Neural progenitor cell (in vitro differentiated cells): ENCODE measurements at regions not wholly inside any gene's neighbourhood (a gene's known extent, or its start where the extent isn't known, plus 50 kb on each side); places are given as distances from the start of the nearest gene placed in this dataset.
A peak's percentile ranks its signal among the peaks of the same experiment; 100 is the strongest.

ENCODE experiments used
- DNase-seq: peaks from one replicate; pipeline ENCODE4 v3.0.0-alpha.2; 2016; ENCODE audit warnings: low spot score
- H2AFZ ChIP-seq: fragments of 200-600 bp; sonication (generic); replicated peaks from 2 replicates; pipeline ENCODE4 v1.6.1; 2016; ENCODE audit warnings: antibody characterized with exemption
- H3F3A ChIP-seq: fragments of 200-600 bp; sonication (generic); 2 replicates; pipeline ENCODE4 v1.6.1; 2016; ENCODE audit warnings: antibody characterized with exemption, low read depth
- H3K27ac ChIP-seq: fragments of 200-600 bp; sonication (generic); 2 replicates; pipeline ENCODE4 v1.5.1; 2016; ENCODE audit warnings: mild to moderate bottlenecking
- H3K27me3 ChIP-seq: fragments of 200-600 bp; sonication (generic); 2 replicates; pipeline ENCODE4 v1.6.1; 2016; ENCODE audit warnings: mild to moderate bottlenecking, moderate library complexity
- H3K36me3 ChIP-seq: fragments of 200-600 bp; sonication (generic); 2 replicates; pipeline ENCODE4 v1.5.1; 2016
- H3K4me1 ChIP-seq: fragments of 200-600 bp; sonication (generic); 2 replicates; pipeline ENCODE4 v1.6.1; 2016; ENCODE audit warnings: mixed run types
- H3K4me2 ChIP-seq: fragments of 200-600 bp; sonication (generic); 2 replicates; pipeline ENCODE4 v1.6.1; 2016
- H3K4me3 ChIP-seq: fragments of 200-600 bp; sonication (generic); 2 replicates; pipeline ENCODE4 v1.5.1; 2016
- H3K79me2 ChIP-seq: fragments of 200-600 bp; sonication (generic); 2 replicates; pipeline ENCODE4 v1.6.1; 2016; ENCODE audit warnings: low read depth
- H3K9ac ChIP-seq: fragments of 200-600 bp; sonication (generic); 2 replicates; pipeline ENCODE4 v1.6.1; 2016
- H3K9me3 ChIP-seq: fragments of 200-600 bp; sonication (generic); 2 replicates; pipeline ENCODE4 v1.5.1; 2016; ENCODE audit warnings: low read depth
- H4K20me1 ChIP-seq: fragments of 200-600 bp; sonication (generic); 2 replicates; pipeline ENCODE4 v1.6.1; 2016; ENCODE audit warnings: low read depth
- H3K27ac Mint-ChIP-seq: 3 replicates; pipeline ENCODE4 v1.8.0; 2021; ENCODE audit warnings: mixed read lengths
- H3K27me3 Mint-ChIP-seq: 2 replicates; pipeline ENCODE4 v1.8.0; 2022; ENCODE audit warnings: low read depth, mild to moderate bottlenecking, inconsistent platforms, moderate library complexity, mixed read lengths; ENCODE audit not compliant: insufficient read depth
- H3K36me3 Mint-ChIP-seq: 3 replicates; pipeline ENCODE4 v1.8.0; 2021; ENCODE audit warnings: mixed read lengths
- H3K4me1 Mint-ChIP-seq: 3 replicates; pipeline ENCODE4 v1.8.0; 2021; ENCODE audit warnings: mixed read lengths
- H3K4me3 Mint-ChIP-seq: 3 replicates; pipeline ENCODE4 v1.8.0; 2021; ENCODE audit warnings: mild to moderate bottlenecking, moderate library complexity, mixed read lengths
- H3K9me3 Mint-ChIP-seq: 3 replicates; pipeline ENCODE4 v1.8.0; 2020; ENCODE audit warnings: mixed read lengths
- EZH2 ChIP-seq: fragments of 200-600 bp; sonication (generic); IDR thresholded peaks from 2 replicates; pipeline ENCODE4 v1.6.1; 2017; ENCODE audit warnings: antibody characterized with exemption, mild to moderate bottlenecking, moderate library complexity
- EZH2phosphoT487 ChIP-seq: fragments of 200-600 bp; sonication (generic); IDR thresholded peaks from 2 replicates; pipeline ENCODE4 v1.6.1; 2017; ENCODE audit warnings: antibody characterized with exemption
- TF ChIP-seq, protein P1 (sequence below): fragments of 200-600 bp; sonication (generic); IDR thresholded peaks from 2 replicates; pipeline ENCODE4 v1.5.1; 2017; ENCODE audit warnings: antibody characterized with exemption, mild to moderate bottlenecking

- Histone ChIP-seq H3K9me3 (no peaks in the 10 kb centered on the region), H2AFZ (peak overlapping the region; percentile 65), H3K27ac (no peak overlapping the region), H3K4me3 (no peak overlapping the region), H3K9ac (no peak overlapping the region), H3K79me2 (no peaks in the 10 kb centered on the region), H3F3A (no peaks in the 10 kb centered on the region), H3K36me3 (no peaks in the 10 kb centered on the region), H3K27me3 (no peaks in the 10 kb centered on the region), H3K4me2 (no peak overlapping the region), H4K20me1 (no peaks in the 10 kb centered on the region), H3K4me1 (peaks cover 6% of the 10 kb centered on the region)
- Mint-ChIP-seq H3K36me3 (no peaks in the 10 kb centered on the region), H3K9me3 (no peaks in the 10 kb centered on the region), H3K4me1 (no peaks in the 10 kb centered on the region), H3K27me3 (no peaks in the 10 kb centered on the region), H3K4me3 (no peak overlapping the region), H3K27ac (no peak overlapping the region)
- TF ChIP-seq, protein P1, sequence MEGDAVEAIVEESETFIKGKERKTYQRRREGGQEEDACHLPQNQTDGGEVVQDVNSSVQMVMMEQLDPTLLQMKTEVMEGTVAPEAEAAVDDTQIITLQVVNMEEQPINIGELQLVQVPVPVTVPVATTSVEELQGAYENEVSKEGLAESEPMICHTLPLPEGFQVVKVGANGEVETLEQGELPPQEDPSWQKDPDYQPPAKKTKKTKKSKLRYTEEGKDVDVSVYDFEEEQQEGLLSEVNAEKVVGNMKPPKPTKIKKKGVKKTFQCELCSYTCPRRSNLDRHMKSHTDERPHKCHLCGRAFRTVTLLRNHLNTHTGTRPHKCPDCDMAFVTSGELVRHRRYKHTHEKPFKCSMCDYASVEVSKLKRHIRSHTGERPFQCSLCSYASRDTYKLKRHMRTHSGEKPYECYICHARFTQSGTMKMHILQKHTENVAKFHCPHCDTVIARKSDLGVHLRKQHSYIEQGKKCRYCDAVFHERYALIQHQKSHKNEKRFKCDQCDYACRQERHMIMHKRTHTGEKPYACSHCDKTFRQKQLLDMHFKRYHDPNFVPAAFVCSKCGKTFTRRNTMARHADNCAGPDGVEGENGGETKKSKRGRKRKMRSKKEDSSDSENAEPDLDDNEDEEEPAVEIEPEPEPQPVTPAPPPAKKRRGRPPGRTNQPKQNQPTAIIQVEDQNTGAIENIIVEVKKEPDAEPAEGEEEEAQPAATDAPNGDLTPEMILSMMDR, result no peak
- no peak for DNase-seq
These were observed 655.5 kb downstream of the GBE1 start for GRCh38 chr3:81105789-81106488.

GRCh38 chr3:81105206-81105605 is 656.2 kb downstream of the GBE1 start:
- H3K36me3 ChIP-seq, result no peaks in the 10 kb centered on the region
- H3K9me3 Mint-ChIP-seq, result no peaks in the 10 kb centered on the region
- no peaks in the 10 kb centered on the region for H3K36me3 Mint-ChIP-seq
- no peak overlapping the region for H3K27ac ChIP-seq
- no peak overlapping the region for H3K4me3 Mint-ChIP-seq
- TF ChIP-seq EZH2, result no peak
- TF ChIP-seq EZH2phosphoT487, result no peak
- TF ChIP-seq, protein P1, result no peak
- H4K20me1 ChIP-seq, result no peaks in the 10 kb centered on the region
- no peak overlapping the region for H3K27ac Mint-ChIP-seq
- no peaks in the 10 kb centered on the region for H3K9me3 ChIP-seq
- H3K4me1 ChIP-seq, result peaks cover 6% of the 10 kb centered on the region
- H3K4me1 Mint-ChIP-seq, result no peaks in the 10 kb centered on the region
- H3K27me3 ChIP-seq, result no peaks in the 10 kb centered on the region
- no peak overlapping the region for H3K9ac ChIP-seq
- no peaks in the 10 kb centered on the region for H3K79me2 ChIP-seq
- DNase-seq, result no peak
- H3K27me3 Mint-ChIP-seq, result no peaks in the 10 kb centered on the region
- no peaks in the 10 kb centered on the region for H3F3A ChIP-seq
- H3K4me2 ChIP-seq, result no peak overlapping the region
- H3K4me3 ChIP-seq, result no peak overlapping the region
- H2AFZ ChIP-seq, result no peak overlapping the region

DNA sequence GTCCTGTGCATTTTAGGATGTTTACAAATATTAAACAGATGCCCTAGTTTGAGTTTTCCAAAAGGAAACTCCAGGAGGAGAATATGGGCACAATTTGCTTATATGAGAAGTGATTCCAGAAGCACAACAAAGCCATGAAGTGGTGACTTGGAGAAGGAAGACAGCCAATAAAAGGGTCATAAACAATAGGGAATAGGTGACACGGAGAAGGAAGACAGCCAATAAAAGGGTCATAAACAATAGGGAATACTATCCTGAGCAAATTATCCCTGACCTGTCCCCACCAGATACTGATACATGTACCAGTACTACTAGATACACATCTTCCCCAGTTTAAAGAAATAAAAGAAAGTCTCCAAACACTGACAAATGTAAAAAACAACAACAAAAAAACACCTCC is 663.6 kb downstream of the GBE1 start:
- Histone ChIP-seq H3K4me3 (no peak overlapping the region), H3K27ac (no peak overlapping the region), H3K4me1 (peaks cover 14% of the 10 kb centered on the region), H3K9me3 (no peaks in the 10 kb centered on the region), H3K9ac (no peak overlapping the region), H3F3A (peaks cover 5% of the 10 kb centered on the region), H2AFZ (no peak overlapping the region), H3K79me2 (no peaks in the 10 kb centered on the region), H3K27me3 (no peaks in the 10 kb centered on the region), H3K4me2 (no peak overlapping the region), H4K20me1 (no peaks in the 10 kb centered on the region), H3K36me3 (no peaks in the 10 kb centered on the region)
- Mint-ChIP-seq H3K27ac (no peak overlapping the region), H3K4me3 (no peak overlapping the region), H3K4me1 (no peaks in the 10 kb centered on the region), H3K36me3 (no peaks in the 10 kb centered on the region), H3K27me3 (peaks cover 2% of the 10 kb centered on the region), H3K9me3 (no peaks in the 10 kb centered on the region)
- TF ChIP-seq EZH2 (no peak), EZH2phosphoT487 (no peak)
- TF ChIP-seq, protein P1, result no peak
- DNase-seq, result no peak
